ENCODE measurements at regions not wholly inside any gene's neighbourhood (a gene's known extent, or its start where the extent isn't known, plus 50 kb on each side); places are given as distances from the start of the nearest gene placed in this dataset.

DNA sequence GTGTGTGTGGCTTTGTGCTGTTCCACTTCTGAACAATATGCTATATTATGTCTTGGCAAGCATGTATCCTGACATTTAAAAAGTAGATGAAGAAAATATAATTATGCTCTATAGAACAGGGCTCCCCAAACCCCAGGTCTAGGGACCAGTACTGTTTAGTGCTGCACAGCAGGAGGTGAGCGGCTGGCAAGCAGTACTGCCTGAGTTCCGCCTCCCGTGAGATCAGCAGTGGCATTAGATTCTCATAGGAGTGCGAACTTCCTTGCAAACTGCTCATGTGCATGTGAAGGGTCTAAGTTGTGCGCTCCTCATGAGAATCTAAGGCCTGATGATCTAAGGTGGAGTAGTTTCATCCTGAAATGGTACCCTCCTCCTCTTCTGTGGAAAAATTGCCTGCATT, 979.1 kb upstream of the CTNND2 start:
- TF ChIP-seq YY1 (IDR thresholded peaks at IDR 0.05; ENCODE audit: insufficient read depth, insufficient read length) (no peak), ZNF274 (IDR thresholded peaks at IDR 0.05; ENCODE audit: low read depth, low read length) (no peak), SUZ12 (IDR thresholded peaks at IDR 0.05; ENCODE audit: extremely low read depth, insufficient read depth, insufficient read length) (no peak)

Measured in NT2/D1 (cell line).